B cell (primary cell): ENCODE measurements at regions not wholly inside any gene's neighbourhood (a gene's known extent, or its start where the extent isn't known, plus 50 kb on each side); places are given as distances from the start of the nearest gene placed in this dataset.

Experiments
- ATAC-seq: fragments of 200-7000 bp; cut with Tn5 transposase; one replicate; pipeline ENCODE4 v1.10.0; 2021; ENCODE audit warnings: low read depth, mild to moderate bottlenecking, moderate number of reproducible peaks, moderate library complexity
- CTCF ChIA-PET: fragments of 350-600 bp; sonication (Branson Sonifier 250); formaldehyde crosslinking; loops from one replicate; lab custom pipeline; 2021; ENCODE audit warnings: antibody characterized with exemption, inconsistent platforms; lab: Charles Lee
- POLR2A ChIA-PET: fragments of 350-600 bp; sonication (Branson Sonifier 250); formaldehyde crosslinking; loops from one replicate; lab custom pipeline; 2021; ENCODE audit warnings: antibody characterized with exemption; lab: Charles Lee
- DNase-seq: peaks from one replicate; pipeline ENCODE4 v3.0.0; 2013
- H2AFZ ChIP-seq: 2 replicates; pipeline ENCODE4 v1.6.1; 2012; ENCODE audit warnings: mild to moderate bottlenecking, low read depth, low read length; ENCODE audit not compliant: insufficient read depth, poor library complexity, severe bottlenecking
- H3K27ac ChIP-seq, 2 donors: 1 replicate in 1 of 2; 2 replicates in 1 of 2; pipeline ENCODE4 v1.5.1; 2012 to 2013; ENCODE audit warnings: low read length in 2 of 2, mild to moderate bottlenecking in 2 of 2, moderate library complexity in 1 of 2
- H3K27me3 ChIP-seq, 4 experiments: fragments of 200-600 bp in 1 of 4; sonication (generic) in 1 of 4; replicated peaks in 1 of 4; 1 replicate in 2 of 4; 2 replicates in 2 of 4; pipeline versions ENCODE4 v1.6.1 to v1.7.0; 2013 to 2016; ENCODE audit warnings: low read length in 3 of 4, mild to moderate bottlenecking in 2 of 4, mixed read lengths in 1 of 4, moderate library complexity in 1 of 4; ENCODE audit not compliant: insufficient read depth in 4 of 4, control insufficient read depth in 3 of 4; ENCODE audit errors: control extremely low read depth in 1 of 4
- H3K36me3 ChIP-seq, 2 experiments: replicated peaks in 1 of 2; 1 replicate in 1 of 2; 2 replicates in 1 of 2; pipeline versions ENCODE4 v1.6.1 to v1.7.1; 2013; ENCODE audit warnings: low read length in 1 of 2; ENCODE audit not compliant: insufficient read depth in 2 of 2, control insufficient read depth in 1 of 2; ENCODE audit errors: control extremely low read depth in 1 of 2, extremely low read depth in 1 of 2
- H3K4me1 ChIP-seq, 2 donors: fragments of 200-600 bp in 1 of 2; sonication (generic) in 1 of 2; 1 replicate in 1 of 2; 2 replicates in 1 of 2; pipeline versions ENCODE4 v1.5.1 to v1.6.1; 2013 to 2017; ENCODE audit warnings: low read length in 2 of 2; ENCODE audit not compliant: control insufficient read depth in 2 of 2, insufficient read depth in 2 of 2
- H3K4me2 ChIP-seq: replicated peaks from 2 replicates; pipeline ENCODE3; 2012; ENCODE audit warnings: mild to moderate bottlenecking, low read depth, low read length; ENCODE audit not compliant: poor library complexity, severe bottlenecking
- H3K4me3 ChIP-seq, 5 experiments: fragments of 200-600 bp in 1 of 5; sonication (generic) in 1 of 5; 1 replicate in 3 of 5; 2 replicates in 2 of 5; pipeline versions ENCODE4 v1.5.1 to v1.7.0; 2011 to 2016; ENCODE audit warnings: low read length in 4 of 5, mild to moderate bottlenecking in 4 of 5, low read depth in 2 of 5, control low read depth in 1 of 5, moderate library complexity in 1 of 5; ENCODE audit not compliant: insufficient read depth in 1 of 5; ENCODE audit errors: control extremely low read depth in 1 of 5, extremely low read depth in 1 of 5
- H3K79me2 ChIP-seq: fragments of 200-600 bp; sonication (generic); one replicate; pipeline ENCODE4 v1.6.0; 2016; ENCODE audit warnings: low read length; ENCODE audit not compliant: control insufficient read depth, insufficient read depth
- H3K9ac ChIP-seq: fragments of 200-600 bp; sonication (generic); 2 replicates; pipeline ENCODE4 v1.6.1; 2017; ENCODE audit warnings: mild to moderate bottlenecking, low read length, moderate library complexity
- H3K9me3 ChIP-seq, 3 donors: one replicate each; pipeline versions ENCODE4 v1.6.1 to v1.7.1; 2013; ENCODE audit warnings: low read length in 2 of 3; ENCODE audit not compliant: control insufficient read depth in 2 of 3, insufficient read depth in 1 of 3; ENCODE audit errors: control extremely low read depth in 1 of 3
- H4K20me1 ChIP-seq: 2 replicates; pipeline ENCODE4 v1.6.0; 2012; ENCODE audit warnings: mild to moderate bottlenecking, low read length; ENCODE audit not compliant: insufficient read depth, control insufficient read depth, poor library complexity, severe bottlenecking
- H3K27ac Mint-ChIP-seq: one replicate; pipeline ENCODE4 v1.8.0; 2021; ENCODE audit warnings: mixed read lengths
- H3K27me3 Mint-ChIP-seq: one replicate; pipeline ENCODE4 v1.8.0; 2021; ENCODE audit warnings: mixed read lengths
- H3K4me1 Mint-ChIP-seq: one replicate; pipeline ENCODE4 v1.8.0; 2021; ENCODE audit warnings: mixed read lengths
- H3K4me3 Mint-ChIP-seq: one replicate; pipeline ENCODE4 v1.8.0; 2021; ENCODE audit warnings: mixed read lengths
- H3K9me3 Mint-ChIP-seq: one replicate; pipeline ENCODE4 v1.8.0; 2022; ENCODE audit warnings: mixed read lengths; ENCODE audit not compliant: insufficient read depth
- CTCF ChIP-seq: fragments of 200-600 bp; IDR thresholded peaks from one replicate; pipeline ENCODE4 v1.8.0; 2022; ENCODE audit warnings: antibody characterized with exemption, mild to moderate bottlenecking
- EZH2 ChIP-seq: IDR thresholded peaks from 2 replicates; pipeline ENCODE4 v1.6.1; 2012; ENCODE audit warnings: borderline replicate concordance, low read depth, mild to moderate bottlenecking, moderate library complexity, low read length; ENCODE audit not compliant: insufficient read depth, poor library complexity, severe bottlenecking
- WGBS: methylation state at CpG from one replicate; pipeline ENCODE4 v1.1.5; 2013; ENCODE audit warnings: missing lambda C conversion rate; ENCODE audit not compliant: insufficient coverage; 5-methylcytosine and 5-hydroxymethylcytosine counted together
- intact Hi-C: fragments of 100-400 bp; cut with micrococcal nuclease; formaldehyde crosslinking; loops from one replicate; pipeline ENCODE4 v1.10.0; 2022

GRCh38 chrX:150167482-150168324 lies 195.4 kb upstream of the MAMLD1 start:
- Histone ChIP-seq H3K27ac (no peak overlapping the region), H3K4me1 (no peaks in the 10 kb centered on the region), H2AFZ (no peak overlapping the region), H3K9me3 (no peaks in the 10 kb centered on the region), H3K79me2 (no peaks in the 10 kb centered on the region), H3K36me3 (no peaks in the 10 kb centered on the region), H3K4me2 (no peak overlapping the region), H3K9ac (no peak overlapping the region), H3K4me3 (no peak overlapping the region), H4K20me1 (no peaks in the 10 kb centered on the region), H3K27me3 (no peaks in the 10 kb centered on the region)
- intact Hi-C loops = no loop called here
- Mint-ChIP-seq H3K4me3 (no peak overlapping the region), H3K9me3 (no peaks in the 10 kb centered on the region), H3K27ac (no peak overlapping the region), H3K27me3 (no peaks in the 10 kb centered on the region), H3K4me1 (no peaks in the 10 kb centered on the region)
- WGBS = 100% methylated on average over 1 of the region's 5 CpGs
- ATAC-seq = no peak
- POLR2A ChIA-PET = no interaction called here
- CTCF ChIA-PET = no interaction called here
- TF ChIP-seq CTCF (no peak), EZH2 (no peak)
- DNase-seq = no peak

- DNase-seq (no peak), ATAC-seq (no peak)
- CTCF ChIA-PET = no interaction called here
- intact Hi-C loops = no loop called here
- Histone ChIP-seq H2AFZ (no peak overlapping the region), H3K27ac (no peak overlapping the region), H4K20me1 (no peaks in the 10 kb centered on the region), H3K9me3 (no peaks in the 10 kb centered on the region), H3K4me3 (no peak overlapping the region), H3K79me2 (no peaks in the 10 kb centered on the region), H3K27me3 (no peaks in the 10 kb centered on the region), H3K4me2 (no peak overlapping the region), H3K4me1 (no peaks in the 10 kb centered on the region), H3K36me3 (no peaks in the 10 kb centered on the region), H3K9ac (no peak overlapping the region)
- no peaks in the 10 kb centered on the region for H3K9me3 Mint-ChIP-seq
- TF ChIP-seq CTCF (no peak), EZH2 (no peak)
- POLR2A ChIA-PET = no interaction called here
- no peak overlapping the region for H3K4me3 Mint-ChIP-seq
- H3K4me1 Mint-ChIP-seq = no peaks in the 10 kb centered on the region
- no peak overlapping the region for H3K27ac Mint-ChIP-seq
- H3K27me3 Mint-ChIP-seq = no peaks in the 10 kb centered on the region
Observed at GRCh38 chrX:150182161-150182560, 181.0 kb upstream of the MAMLD1 start.
